TTC549 (cell line): ENCODE measurements at regions not wholly inside any gene's neighbourhood (a gene's known extent, or its start where the extent isn't known, plus 50 kb on each side); places are given as distances from the start of the nearest gene placed in this dataset.
"Not testable (repeated sequence)": the region's sequence is repeated elsewhere in the genome, so short reads cannot be mapped to it uniquely, and the experiment has no call there.

Experiments used
- FAIRE-seq: peaks from 2 replicates; lab custom pipeline; 2012; peaks lifted over from hg19 to GRCh38; lab: Jason Lieb, UNC

- no peak for FAIRE-seq
These were observed 177.4 kb upstream of the RNPC3 start for GRCh38 chr1:103348136-103348535.

DNA sequence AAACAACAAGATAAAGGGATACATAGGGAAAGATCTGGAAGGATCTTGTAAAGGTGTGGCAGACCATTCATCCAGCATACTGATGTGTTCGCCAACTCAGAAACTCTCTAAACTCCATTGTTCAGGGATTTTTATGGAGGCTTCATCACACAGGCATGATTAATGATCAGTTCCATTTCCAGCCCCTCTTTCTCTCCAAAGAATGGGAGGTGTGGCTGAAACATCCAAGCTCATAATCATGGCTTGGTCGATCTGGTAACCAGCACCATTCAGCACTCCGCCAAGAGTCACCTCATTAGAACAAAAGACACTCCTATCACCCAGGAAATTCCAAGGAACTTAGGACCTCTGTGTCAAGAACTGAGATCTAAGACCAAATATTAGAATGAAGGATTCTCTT is 180.6 kb upstream of the RNPC3 start:
- FAIRE-seq, result no peak

- FAIRE-seq, result no peak
These were observed 184.1 kb upstream of the RNPC3 start for GRCh38 chr1:103341377-103341880.

GRCh38 chr1:103337779-103338178 is 187.7 kb upstream of the RNPC3 start:
- FAIRE-seq, result no peak

- FAIRE-seq, result no peak
These were observed 189.1 kb upstream of the RNPC3 start for GRCh38 chr1:103336408-103336807.

DNA sequence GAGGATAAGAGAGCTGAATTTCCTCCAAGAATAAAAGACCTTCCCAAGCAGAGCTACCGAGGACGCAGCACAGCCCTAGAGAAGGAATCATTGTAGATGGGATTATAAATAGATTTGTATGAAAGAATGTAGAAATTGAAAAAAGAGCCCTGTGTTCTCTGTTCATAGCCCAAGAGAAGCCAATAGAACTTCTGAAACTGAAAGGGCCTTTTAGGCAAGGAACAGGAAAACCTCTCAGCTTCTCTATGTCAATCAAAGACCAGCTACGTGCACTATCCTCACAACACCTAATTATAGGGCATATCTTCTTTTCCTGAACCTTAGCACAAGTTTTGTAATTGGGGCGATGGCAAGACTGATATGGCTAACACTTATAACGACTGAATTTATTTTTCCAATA is 192.4 kb upstream of the RNPC3 start:
- no peak for FAIRE-seq

DNA sequence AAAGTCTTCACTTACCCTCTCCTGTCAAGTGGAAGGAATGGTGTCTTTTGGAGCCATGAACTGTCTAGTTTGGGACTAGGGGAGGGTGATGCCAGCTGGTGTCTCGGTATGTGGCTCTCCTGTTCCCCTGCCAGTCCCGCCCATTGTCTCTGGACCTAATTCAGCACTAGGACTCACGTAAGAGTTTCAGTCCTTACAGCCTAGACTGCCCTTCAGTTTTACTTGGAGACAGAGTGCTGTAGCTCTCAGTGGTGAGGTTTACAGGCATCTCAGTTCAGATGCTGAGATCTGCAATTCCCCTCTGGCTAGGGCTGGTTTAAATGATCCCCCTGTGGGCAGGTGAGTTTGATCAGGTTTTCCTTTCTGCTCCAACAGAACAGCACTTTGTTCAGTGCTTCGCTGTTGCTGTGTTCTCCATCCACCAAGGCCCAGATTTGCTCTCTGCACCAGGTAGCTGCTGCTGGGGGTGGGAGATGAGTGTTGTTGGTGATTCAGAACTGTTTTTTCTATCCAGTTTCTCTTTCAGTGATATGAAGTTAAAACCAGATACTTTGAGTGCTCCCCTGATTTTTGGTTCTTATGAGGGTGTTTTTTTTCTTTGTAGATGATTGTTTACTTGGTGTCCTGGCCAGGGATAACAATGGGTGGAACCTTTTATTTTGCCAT is 198.3 kb upstream of the RNPC3 start:
- FAIRE-seq, result no peak

DNA sequence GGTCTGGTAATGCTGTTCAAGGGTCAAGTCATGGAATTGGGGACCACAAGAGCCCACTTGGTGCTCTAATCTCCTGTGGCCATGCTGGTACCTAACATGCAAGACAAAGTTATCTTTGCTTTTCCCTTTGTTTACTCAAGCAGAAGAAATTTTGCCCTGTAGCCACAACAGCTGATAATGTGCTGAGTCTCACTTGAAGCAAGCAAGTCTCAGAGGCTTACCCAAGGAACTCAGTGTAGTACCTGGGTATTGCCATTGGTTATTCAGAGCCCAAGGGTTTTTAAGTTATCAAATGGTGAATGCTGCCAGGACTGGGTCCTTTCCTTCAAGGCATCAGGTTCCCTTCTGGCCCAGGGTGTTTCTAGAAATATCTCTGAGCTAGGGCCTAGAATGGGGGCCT is 198.9 kb upstream of the RNPC3 start:
- FAIRE-seq, result no peak

- no peak for FAIRE-seq
These were observed 201.5 kb upstream of the COL11A1 start for GRCh38 chr1:103309786-103310185.

DNA sequence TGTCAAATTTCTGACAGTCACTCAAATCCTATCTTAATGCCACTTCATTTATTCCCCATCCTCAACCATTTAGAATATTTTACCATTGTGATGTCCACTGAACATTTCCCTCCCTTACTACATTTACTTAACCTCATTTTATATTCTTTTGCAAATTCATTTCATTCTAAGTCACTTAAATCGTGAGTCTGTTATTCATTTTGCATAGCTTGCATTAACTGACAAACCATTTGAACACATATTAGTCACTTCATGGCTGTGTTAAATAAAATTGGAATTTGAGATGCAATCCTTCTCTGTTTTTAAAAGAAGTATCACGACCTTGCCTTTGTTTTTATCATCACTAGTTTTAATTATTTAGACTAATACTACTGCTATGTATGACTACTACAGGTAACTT is 199.4 kb upstream of the COL11A1 start:
- FAIRE-seq, result no peak

DNA sequence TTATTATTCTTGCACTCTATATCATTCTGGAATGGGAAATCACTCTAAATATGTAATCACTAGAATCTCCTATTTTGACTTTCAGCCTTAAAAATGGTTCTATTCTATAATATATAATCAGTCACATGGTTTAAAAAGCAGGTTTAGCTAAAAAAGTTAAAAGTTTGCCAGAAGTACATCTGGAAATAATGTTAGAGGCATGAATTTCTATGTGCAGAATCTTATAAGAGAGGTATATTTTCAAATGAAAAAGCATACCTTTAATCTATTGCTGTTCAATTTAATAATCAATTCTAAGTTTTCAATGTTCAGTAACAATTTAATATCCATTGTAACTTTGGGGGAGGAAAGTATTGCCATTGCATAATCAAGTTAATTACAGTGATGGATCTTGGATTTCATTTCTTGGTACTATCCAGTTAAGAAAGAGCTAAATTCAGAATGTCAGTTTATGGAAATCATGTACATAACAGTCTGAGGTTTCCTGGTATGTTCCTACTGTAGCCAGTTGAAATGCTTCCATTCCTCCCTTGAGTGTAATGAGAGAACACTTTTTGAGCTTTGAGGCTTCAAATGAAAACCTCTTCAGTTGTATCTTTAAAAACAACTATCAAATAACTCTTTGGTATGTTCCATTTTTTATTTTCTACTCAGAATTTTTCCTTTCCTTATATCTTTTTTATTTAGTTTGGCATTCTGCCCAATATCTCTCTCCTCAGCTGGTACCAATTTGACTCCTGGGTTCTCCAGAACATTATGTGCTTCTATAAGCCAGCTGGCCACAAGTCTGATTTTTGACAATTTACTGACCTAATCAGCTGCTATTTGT is 175.7 kb upstream of the COL11A1 start:
- no peak for FAIRE-seq

GRCh38 chr1:103283371-103283770 is 175.0 kb upstream of the COL11A1 start:
- no peak for FAIRE-seq

- FAIRE-seq, result no peak
These were observed 167.4 kb upstream of the COL11A1 start for GRCh38 chr1:103275725-103276124.

GRCh38 chr1:103274886-103275285 is 166.6 kb upstream of the COL11A1 start:
- no peak for FAIRE-seq

DNA sequence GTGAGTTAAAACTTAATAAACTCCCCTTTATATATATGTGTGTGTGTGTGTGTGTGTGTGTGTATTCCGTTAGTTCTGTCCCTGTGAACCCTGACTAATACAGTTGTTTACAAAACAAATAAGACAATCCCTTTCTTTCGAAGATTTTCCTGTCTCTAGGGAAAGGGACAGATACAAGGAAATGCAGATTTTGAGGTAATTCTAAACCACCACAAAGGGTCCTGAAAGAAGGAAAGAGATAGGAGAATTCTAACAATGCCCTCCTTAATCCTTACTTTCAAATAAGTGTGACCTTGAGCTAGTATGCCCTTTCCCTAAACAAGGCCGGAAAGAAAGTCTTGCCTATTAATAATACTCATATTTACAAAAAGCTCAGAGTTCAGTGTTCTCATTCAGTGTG is 164.8 kb upstream of the COL11A1 start:
- no peak for FAIRE-seq

GRCh38 chr1:103271471-103271870 is 163.1 kb upstream of the COL11A1 start:
- not testable (repeated sequence) for FAIRE-seq

GRCh38 chr1:103267893-103268292 is 159.6 kb upstream of the COL11A1 start:
- FAIRE-seq, result no peak

- FAIRE-seq, result no peak
These were observed 158.9 kb upstream of the COL11A1 start for GRCh38 chr1:103267266-103267665.

GRCh38 chr1:103266036-103266435 is 157.7 kb upstream of the COL11A1 start:
- FAIRE-seq, result no peak

DNA sequence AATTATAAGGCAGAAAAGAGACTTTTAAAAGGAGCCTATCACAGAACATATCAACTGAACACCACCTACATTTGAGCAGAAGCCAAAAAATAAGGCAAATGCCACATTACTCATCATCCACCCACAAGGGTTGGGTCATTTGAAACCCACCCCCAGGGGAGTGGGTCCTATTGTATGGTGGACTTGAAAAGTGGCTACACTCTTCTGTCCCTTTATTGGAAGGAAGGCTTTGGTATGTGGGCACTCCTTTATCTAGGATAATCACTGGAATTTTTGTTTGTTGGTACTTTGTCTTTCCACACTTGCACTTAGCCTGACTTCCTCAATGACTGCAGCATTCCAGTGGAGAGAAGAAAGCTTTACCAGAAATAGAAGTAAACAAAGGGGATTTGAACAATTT is 157.2 kb upstream of the COL11A1 start:
- FAIRE-seq, result no peak

GRCh38 chr1:103259982-103260381 is 151.7 kb upstream of the COL11A1 start:
- no peak for FAIRE-seq

DNA sequence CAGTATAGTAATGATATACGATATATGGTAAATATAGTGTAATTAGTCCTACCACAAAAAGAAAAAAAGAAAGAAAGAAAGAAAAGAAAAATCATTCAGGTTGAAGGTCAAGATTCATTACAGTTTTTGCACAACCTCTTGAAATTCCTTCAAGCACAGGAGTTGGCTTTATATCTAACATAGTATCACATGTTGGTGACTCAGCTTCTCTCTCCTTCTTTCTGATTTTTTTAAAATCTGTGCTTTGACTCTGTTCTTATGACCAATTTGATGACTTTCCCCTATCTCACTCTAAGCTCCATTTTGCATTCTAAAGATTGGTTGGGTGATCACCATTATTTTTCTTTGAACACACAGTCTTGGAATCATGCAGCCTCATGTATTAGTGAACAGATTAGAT is 148.2 kb upstream of the COL11A1 start:
- FAIRE-seq, result no peak

GRCh38 chr1:103254691-103255090 is 146.4 kb upstream of the COL11A1 start:
- FAIRE-seq, result no peak

DNA sequence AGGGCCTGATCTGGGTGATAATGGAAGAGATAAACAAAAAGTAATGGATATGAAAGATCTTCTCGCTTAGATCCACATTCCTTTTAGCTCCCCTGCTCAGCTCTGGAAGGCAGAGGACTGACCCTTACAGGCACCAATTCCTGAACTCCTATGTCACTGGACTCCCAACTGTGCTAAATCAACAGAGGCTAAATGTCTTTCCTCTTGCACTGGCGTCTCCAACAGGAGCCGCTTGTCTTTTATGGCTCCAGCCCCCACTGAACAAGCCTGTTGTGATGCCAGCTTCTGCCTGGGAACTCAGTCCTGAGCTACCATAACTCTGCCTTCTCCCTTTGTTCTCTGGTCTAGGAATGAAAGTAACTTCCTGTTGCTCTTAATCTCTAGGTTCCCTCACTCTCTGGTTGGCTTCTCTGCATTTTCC is 142.1 kb upstream of the COL11A1 start:
- FAIRE-seq, result no peak
